HepG2 (cell line): ENCODE measurements at regions not wholly inside any gene's neighbourhood (a gene's known extent, or its start where the extent isn't known, plus 50 kb on each side); places are given as distances from the start of the nearest gene placed in this dataset.

ENCODE experiments used
- ARNTL ChIP-seq: sonication (generic); formaldehyde crosslinking; IDR thresholded peaks from 2 replicates; pipeline ENCODE4 v1.4.0; 2020; ENCODE audit warnings: mild to moderate bottlenecking, missing genetic modification reagents
- CAMTA2 ChIP-seq: sonication (generic); formaldehyde crosslinking; IDR thresholded peaks from 2 replicates; pipeline ENCODE4 v1.4.0; 2020; ENCODE audit warnings: mild to moderate bottlenecking, missing genetic modification reagents, borderline replicate concordance
- NFIC ChIP-seq: IDR thresholded peaks from 2 replicates; pipeline ENCODE4 v1.6.1; 2012; ENCODE audit warnings: mild to moderate bottlenecking, low read length, inconsistent platforms
- RBFOX2 ChIP-seq: fragments of 200-400 bp; formaldehyde crosslinking; IDR thresholded peaks from 2 replicates; pipeline ENCODE4 v1.6.1; 2017; ENCODE audit warnings: low read depth, mild to moderate bottlenecking, low read length
- ZC3H13 ChIP-seq: sonication (generic); formaldehyde crosslinking; IDR thresholded peaks from 2 replicates; pipeline ENCODE4 v1.8.1; 2023; ENCODE audit warnings: mild to moderate bottlenecking, missing genetic modification reagents, moderate library complexity
- ZIK1 ChIP-seq: sonication (generic); formaldehyde crosslinking; IDR thresholded peaks from 2 replicates; pipeline ENCODE4 v1.5.0; 2020; ENCODE audit warnings: mild to moderate bottlenecking, low read depth, missing genetic modification reagents, borderline replicate concordance
- ZNF615 ChIP-seq: sonication (generic); formaldehyde crosslinking; IDR thresholded peaks from 2 replicates; pipeline ENCODE4 v1.5.0; 2020; ENCODE audit warnings: mild to moderate bottlenecking, missing genetic modification reagents, borderline replicate concordance
- ZNF7 ChIP-seq: IDR thresholded peaks from 2 replicates; pipeline ENCODE4 v1.6.1; 2016; ENCODE audit warnings: missing biosample characterization, missing genetic modification reagents
- ZNF780A ChIP-seq: sonication (generic); formaldehyde crosslinking; IDR thresholded peaks from 2 replicates; pipeline ENCODE4 v1.8.0; 2022; ENCODE audit warnings: mild to moderate bottlenecking, missing genetic modification reagents, moderate library complexity
- TF ChIP-seq, protein P1 (sequence below): sonication (generic); formaldehyde crosslinking; IDR thresholded peaks from one replicate; pipeline ENCODE4 v1.5.1; 2020; ENCODE audit warnings: mild to moderate bottlenecking, missing genetic modification reagents; ENCODE audit errors: not compliant biosample characterization
- TF ChIP-seq, protein P2 (sequence below): sonication (generic); formaldehyde crosslinking; IDR thresholded peaks from 2 replicates; pipeline ENCODE4 v1.9.0; 2021; ENCODE audit warnings: missing genetic modification reagents, borderline replicate concordance
- TF ChIP-seq, protein P3 (sequence below): sonication (generic); formaldehyde crosslinking; IDR thresholded peaks from 2 replicates; pipeline ENCODE4 v1.4.0; 2020; ENCODE audit warnings: mild to moderate bottlenecking, missing genetic modification reagents
- TF ChIP-seq, protein P4 (sequence below): sonication (generic); formaldehyde crosslinking; IDR thresholded peaks from 2 replicates; pipeline ENCODE4 v1.8.0; 2022; ENCODE audit warnings: missing genetic modification reagents, mild to moderate bottlenecking, moderate library complexity, borderline replicate concordance
- TF ChIP-seq, protein P5 (sequence below): sonication (generic); formaldehyde crosslinking; IDR thresholded peaks from 2 replicates; pipeline ENCODE4 v1.8.0; 2022; ENCODE audit warnings: missing genetic modification reagents, low read depth, mild to moderate bottlenecking, borderline replicate concordance

DNA sequence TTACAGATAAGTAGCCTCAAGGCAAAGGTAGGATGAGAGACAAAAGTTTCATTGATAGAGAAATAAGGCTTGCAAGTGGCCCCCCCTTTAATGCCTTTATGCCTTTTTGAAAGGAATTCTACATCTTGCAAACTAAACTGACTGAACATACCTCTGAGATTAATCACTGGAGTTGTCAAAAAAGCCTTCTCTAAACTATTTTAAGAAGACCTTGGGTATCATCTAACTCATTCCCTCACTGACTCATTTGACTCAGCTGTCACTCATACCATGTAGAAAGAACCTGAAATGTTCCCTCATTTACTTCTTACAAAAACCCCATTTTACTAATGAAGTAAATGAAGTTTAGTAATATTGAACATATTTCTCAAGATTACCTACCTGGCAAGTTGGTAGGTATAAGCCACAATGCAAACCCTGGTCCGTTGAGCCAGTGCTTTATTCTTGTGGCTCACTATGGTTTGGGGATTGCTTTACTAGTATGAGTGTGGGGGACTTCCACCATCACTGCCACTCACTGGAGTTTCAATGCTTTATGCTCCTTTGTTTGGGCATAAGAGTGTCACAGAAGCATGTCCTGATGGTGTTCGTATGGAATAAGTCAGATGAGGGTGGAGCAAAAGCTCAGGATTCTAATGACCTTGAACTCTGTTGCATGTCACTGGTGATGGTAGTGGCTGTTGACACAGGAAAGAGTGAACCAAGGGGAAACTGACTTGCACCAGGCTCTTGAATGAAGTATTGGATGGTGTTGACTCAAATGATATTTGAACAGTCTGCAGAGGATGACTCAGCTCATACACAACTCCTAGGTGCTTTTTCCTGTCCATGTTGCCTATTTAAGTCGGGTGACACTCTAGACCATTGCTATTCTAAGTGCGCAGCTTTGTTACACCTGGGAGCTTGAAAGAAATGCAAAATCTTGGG lies 305.5 kb upstream of the EMCN start (continued):
- TF ChIP-seq, protein P1, sequence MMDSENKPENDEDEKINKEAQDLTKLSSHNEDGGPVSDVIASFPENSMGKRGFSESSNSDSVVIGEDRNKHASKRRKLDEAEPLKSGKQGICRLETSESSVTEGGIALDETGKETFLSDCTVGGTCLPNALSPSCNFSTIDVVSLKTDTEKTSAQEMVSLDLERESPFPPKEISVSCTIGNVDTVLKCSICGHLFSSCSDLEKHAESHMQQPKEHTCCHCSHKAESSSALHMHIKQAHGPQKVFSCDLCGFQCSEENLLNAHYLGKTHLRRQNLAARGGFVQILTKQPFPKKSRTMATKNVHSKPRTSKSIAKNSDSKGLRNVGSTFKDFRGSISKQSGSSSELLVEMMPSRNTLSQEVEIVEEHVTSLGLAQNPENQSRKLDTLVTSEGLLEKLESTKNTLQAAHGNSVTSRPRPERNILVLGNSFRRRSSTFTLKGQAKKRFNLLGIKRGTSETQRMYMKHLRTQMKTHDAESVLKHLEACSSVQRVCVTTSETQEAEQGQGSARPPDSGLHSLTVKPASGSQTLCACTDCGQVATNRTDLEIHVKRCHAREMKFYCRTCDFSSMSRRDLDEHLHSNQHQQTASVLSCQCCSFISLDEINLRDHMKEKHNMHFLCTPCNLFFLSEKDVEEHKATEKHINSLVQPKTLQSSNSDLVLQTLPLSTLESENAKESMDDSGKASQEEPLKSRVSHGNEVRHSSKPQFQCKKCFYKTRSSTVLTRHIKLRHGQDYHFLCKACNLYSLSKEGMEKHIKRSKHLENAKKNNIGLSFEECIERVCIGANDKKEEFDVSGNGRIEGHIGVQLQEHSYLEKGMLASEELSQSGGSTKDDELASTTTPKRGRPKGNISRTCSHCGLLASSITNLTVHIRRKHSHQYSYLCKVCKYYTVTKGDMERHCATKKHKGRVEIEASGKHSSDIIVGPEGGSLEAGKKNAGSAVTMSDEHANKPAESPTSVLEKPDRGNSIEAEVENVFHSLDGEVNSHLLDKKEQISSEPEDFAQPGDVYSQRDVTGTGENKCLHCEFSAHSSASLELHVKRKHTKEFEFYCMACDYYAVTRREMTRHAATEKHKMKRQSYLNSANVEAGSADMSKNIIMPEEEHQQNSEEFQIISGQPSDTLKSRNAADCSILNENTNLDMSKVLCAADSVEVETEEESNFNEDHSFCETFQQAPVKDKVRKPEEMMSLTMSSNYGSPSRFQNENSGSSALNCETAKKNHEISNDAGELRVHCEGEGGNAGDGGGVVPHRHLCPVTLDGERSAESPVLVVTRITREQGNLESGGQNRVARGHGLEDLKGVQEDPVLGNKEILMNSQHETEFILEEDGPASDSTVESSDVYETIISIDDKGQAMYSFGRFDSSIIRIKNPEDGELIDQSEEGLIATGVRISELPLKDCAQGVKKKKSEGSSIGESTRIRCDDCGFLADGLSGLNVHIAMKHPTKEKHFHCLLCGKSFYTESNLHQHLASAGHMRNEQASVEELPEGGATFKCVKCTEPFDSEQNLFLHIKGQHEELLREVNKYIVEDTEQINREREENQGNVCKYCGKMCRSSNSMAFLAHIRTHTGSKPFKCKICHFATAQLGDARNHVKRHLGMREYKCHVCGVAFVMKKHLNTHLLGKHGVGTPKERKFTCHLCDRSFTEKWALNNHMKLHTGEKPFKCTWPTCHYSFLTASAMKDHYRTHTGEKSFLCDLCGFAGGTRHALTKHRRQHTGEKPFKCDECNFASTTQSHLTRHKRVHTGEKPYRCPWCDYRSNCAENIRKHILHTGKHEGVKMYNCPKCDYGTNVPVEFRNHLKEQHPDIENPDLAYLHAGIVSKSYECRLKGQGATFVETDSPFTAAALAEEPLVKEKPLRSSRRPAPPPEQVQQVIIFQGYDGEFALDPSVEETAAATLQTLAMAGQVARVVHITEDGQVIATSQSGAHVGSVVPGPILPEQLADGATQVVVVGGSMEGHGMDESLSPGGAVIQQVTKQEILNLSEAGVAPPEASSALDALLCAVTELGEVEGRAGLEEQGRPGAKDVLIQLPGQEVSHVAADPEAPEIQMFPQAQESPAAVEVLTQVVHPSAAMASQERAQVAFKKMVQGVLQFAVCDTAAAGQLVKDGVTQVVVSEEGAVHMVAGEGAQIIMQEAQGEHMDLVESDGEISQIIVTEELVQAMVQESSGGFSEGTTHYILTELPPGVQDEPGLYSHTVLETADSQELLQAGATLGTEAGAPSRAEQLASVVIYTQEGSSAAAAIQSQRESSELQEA: no peak
- TF ChIP-seq, protein P2, sequence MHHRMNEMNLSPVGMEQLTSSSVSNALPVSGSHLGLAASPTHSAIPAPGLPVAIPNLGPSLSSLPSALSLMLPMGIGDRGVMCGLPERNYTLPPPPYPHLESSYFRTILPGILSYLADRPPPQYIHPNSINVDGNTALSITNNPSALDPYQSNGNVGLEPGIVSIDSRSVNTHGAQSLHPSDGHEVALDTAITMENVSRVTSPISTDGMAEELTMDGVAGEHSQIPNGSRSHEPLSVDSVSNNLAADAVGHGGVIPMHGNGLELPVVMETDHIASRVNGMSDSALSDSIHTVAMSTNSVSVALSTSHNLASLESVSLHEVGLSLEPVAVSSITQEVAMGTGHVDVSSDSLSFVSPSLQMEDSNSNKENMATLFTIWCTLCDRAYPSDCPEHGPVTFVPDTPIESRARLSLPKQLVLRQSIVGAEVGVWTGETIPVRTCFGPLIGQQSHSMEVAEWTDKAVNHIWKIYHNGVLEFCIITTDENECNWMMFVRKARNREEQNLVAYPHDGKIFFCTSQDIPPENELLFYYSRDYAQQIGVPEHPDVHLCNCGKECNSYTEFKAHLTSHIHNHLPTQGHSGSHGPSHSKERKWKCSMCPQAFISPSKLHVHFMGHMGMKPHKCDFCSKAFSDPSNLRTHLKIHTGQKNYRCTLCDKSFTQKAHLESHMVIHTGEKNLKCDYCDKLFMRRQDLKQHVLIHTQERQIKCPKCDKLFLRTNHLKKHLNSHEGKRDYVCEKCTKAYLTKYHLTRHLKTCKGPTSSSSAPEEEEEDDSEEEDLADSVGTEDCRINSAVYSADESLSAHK (CRISPR knock-in tag): no peak
- TF ChIP-seq ZNF7 (CRISPR knock-in tag): no peak
- TF ChIP-seq, protein P3, sequence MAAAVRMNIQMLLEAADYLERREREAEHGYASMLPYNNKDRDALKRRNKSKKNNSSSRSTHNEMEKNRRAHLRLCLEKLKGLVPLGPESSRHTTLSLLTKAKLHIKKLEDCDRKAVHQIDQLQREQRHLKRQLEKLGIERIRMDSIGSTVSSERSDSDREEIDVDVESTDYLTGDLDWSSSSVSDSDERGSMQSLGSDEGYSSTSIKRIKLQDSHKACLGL: no peak
- no peak for TF ChIP-seq ZIK1 (CRISPR knock-in tag)
- no peak for TF ChIP-seq CAMTA2
- TF ChIP-seq ZNF780A (CRISPR knock-in tag): no peak
- TF ChIP-seq, protein P4, sequence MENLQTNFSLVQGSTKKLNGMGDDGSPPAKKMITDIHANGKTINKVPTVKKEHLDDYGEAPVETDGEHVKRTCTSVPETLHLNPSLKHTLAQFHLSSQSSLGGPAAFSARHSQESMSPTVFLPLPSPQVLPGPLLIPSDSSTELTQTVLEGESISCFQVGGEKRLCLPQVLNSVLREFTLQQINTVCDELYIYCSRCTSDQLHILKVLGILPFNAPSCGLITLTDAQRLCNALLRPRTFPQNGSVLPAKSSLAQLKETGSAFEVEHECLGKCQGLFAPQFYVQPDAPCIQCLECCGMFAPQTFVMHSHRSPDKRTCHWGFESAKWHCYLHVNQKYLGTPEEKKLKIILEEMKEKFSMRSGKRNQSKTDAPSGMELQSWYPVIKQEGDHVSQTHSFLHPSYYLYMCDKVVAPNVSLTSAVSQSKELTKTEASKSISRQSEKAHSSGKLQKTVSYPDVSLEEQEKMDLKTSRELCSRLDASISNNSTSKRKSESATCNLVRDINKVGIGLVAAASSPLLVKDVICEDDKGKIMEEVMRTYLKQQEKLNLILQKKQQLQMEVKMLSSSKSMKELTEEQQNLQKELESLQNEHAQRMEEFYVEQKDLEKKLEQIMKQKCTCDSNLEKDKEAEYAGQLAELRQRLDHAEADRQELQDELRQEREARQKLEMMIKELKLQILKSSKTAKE: no peak
- no peak for TF ChIP-seq ARNTL
- TF ChIP-seq NFIC: no peak; the same call in 1 of the 2 replicates
- no peak for TF ChIP-seq ZC3H13 (CRISPR knock-in tag)
- TF ChIP-seq ZNF615 (CRISPR knock-in tag): no peak
- TF ChIP-seq, protein P5, sequence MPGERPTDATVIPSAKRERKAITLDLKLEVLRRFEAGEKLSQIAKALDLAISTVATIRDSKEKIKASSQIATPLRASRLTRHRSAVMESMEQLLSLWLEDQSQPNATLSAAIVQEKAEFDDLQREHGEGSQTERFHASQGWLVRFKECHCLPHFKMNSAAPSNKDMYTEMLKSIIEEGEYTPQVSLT: no peak
- no peak for TF ChIP-seq RBFOX2
